Neural crest cell (in vitro differentiated cells): ENCODE measurements at regions not wholly inside any gene's neighbourhood (a gene's known extent, or its start where the extent isn't known, plus 50 kb on each side); places are given as distances from the start of the nearest gene placed in this dataset.

Source experiments
- DNase-seq: peaks from one replicate; pipeline ENCODE4 v3.0.0; 2021; ENCODE audit warnings: low read depth, mixed read lengths, low spot score
- H3K27ac Mint-ChIP-seq: one replicate; pipeline ENCODE4 v1.8.0; 2021; ENCODE audit warnings: mild to moderate bottlenecking, mixed read lengths; ENCODE audit not compliant: unreplicated experiment
- H3K27me3 Mint-ChIP-seq: 2 replicates; pipeline ENCODE4 v1.8.0; 2021; ENCODE audit warnings: low read depth, mild to moderate bottlenecking, mixed read lengths
- H3K36me3 Mint-ChIP-seq: 2 replicates; pipeline ENCODE4 v1.8.0; 2021; ENCODE audit warnings: low read depth, mild to moderate bottlenecking, mixed read lengths
- H3K4me1 Mint-ChIP-seq: 2 replicates; pipeline ENCODE4 v1.8.0; 2021; ENCODE audit warnings: mixed read lengths
- H3K4me3 Mint-ChIP-seq: one replicate; pipeline ENCODE4 v1.8.0; 2021; ENCODE audit warnings: mild to moderate bottlenecking, mixed read lengths
- H3K9me3 Mint-ChIP-seq: 2 replicates; pipeline ENCODE4 v1.8.0; 2021; ENCODE audit warnings: mixed read lengths
- CTCF ChIP-seq: fragments of 200-600 bp; sonication (generic); conservative IDR thresholded peaks from 2 replicates; pipeline ENCODE4 v1.5.0; 2021; ENCODE audit warnings: antibody characterized with exemption, mild to moderate bottlenecking

- no peak for TF ChIP-seq CTCF
- Mint-ChIP-seq H3K4me1 (peaks cover 8% of the 10 kb centered on the region), H3K36me3 (no peaks in the 10 kb centered on the region), H3K27ac (no peak overlapping the region), H3K9me3 (no peaks in the 10 kb centered on the region), H3K4me3 (no peak overlapping the region), H3K27me3 (peaks cover 4% of the 10 kb centered on the region)
- DNase-seq, result no peak
Measured at GRCh38 chr9:126063326-126063725, 263.3 kb upstream of the MVB12B start.

- no peak for TF ChIP-seq CTCF
- Mint-ChIP-seq H3K27ac (no peak overlapping the region), H3K27me3 (peaks cover 4% of the 10 kb centered on the region), H3K36me3 (no peaks in the 10 kb centered on the region), H3K9me3 (no peaks in the 10 kb centered on the region), H3K4me3 (no peak overlapping the region), H3K4me1 (no peaks in the 10 kb centered on the region)
- DNase-seq, result no peak
Measured at GRCh38 chr9:126066131-126066530, 260.5 kb upstream of the MVB12B start.

GRCh38 chr9:126067031-126067734, 259.4 kb upstream of the MVB12B start:
- Mint-ChIP-seq H3K27me3 (peaks cover 4% of the 10 kb centered on the region), H3K27ac (no peak overlapping the region), H3K4me1 (no peaks in the 10 kb centered on the region), H3K36me3 (no peaks in the 10 kb centered on the region), H3K9me3 (no peaks in the 10 kb centered on the region), H3K4me3 (no peak overlapping the region)
- no peak for DNase-seq
- TF ChIP-seq CTCF, result no peak

- Mint-ChIP-seq H3K27ac (no peak overlapping the region), H3K9me3 (no peaks in the 10 kb centered on the region), H3K36me3 (no peaks in the 10 kb centered on the region), H3K4me1 (no peaks in the 10 kb centered on the region), H3K27me3 (peaks cover 4% of the 10 kb centered on the region), H3K4me3 (no peak overlapping the region)
- no peak for TF ChIP-seq CTCF
- DNase-seq, result no peak
Measured at GRCh38 chr9:126068534-126069230, 257.9 kb upstream of the MVB12B start.

- no peak for TF ChIP-seq CTCF
- DNase-seq, result no peak
- peaks cover 6% of the 10 kb centered on the region for H3K27me3 Mint-ChIP-seq
- no peaks in the 10 kb centered on the region for H3K4me1 Mint-ChIP-seq
- H3K36me3 Mint-ChIP-seq, result no peaks in the 10 kb centered on the region
- H3K9me3 Mint-ChIP-seq, result no peaks in the 10 kb centered on the region
- no peak overlapping the region for H3K27ac Mint-ChIP-seq
- H3K4me3 Mint-ChIP-seq, result no peak overlapping the region
Measured at GRCh38 chr9:126069400-126069955, 257.2 kb upstream of the MVB12B start.
